Ovary (tissue), 7 donors: ENCODE measurements at regions not wholly inside any gene's neighbourhood (a gene's known extent, or its start where the extent isn't known, plus 50 kb on each side); places are given as distances from the start of the nearest gene placed in this dataset.

Experiments used
- DNase-seq, 5 donors: peaks; one replicate each; pipeline ENCODE4 v3.0.0-alpha.2; 2019 to 2020
- H3K27ac ChIP-seq, 2 donors: fragments of 200-600 bp; one replicate each; pipeline versions ENCODE4 v1.5.1 to v1.8.0; 2019 to 2022
- H3K27me3 ChIP-seq: fragments of 200-600 bp; one replicate; pipeline ENCODE4 v1.8.0; 2022
- H3K36me3 ChIP-seq: fragments of 200-600 bp; sonication (generic); one replicate; pipeline ENCODE4 v1.5.1; 2019
- H3K4me1 ChIP-seq: one replicate; pipeline ENCODE4 v1.8.1; 2013; ENCODE audit warnings: mild to moderate bottlenecking, moderate library complexity; ENCODE audit not compliant: insufficient read depth
- H3K4me3 ChIP-seq: fragments of 200-600 bp; sonication (generic); one replicate; pipeline ENCODE4 v1.5.1; 2017
- H3K9me3 ChIP-seq, 2 donors: fragments of 200-600 bp in 1 of 2; sonication (generic) in 1 of 2; one replicate each; pipeline versions ENCODE4 v1.5.1 to v1.8.1; 2013 to 2019; ENCODE audit warnings: mild to moderate bottlenecking in 1 of 2, moderate library complexity in 1 of 2
- EP300 ChIP-seq: sonication (generic); formaldehyde crosslinking; IDR thresholded peaks from one replicate; pipeline ENCODE4 v1.6.1; 2017; ENCODE audit warnings: antibody characterized with exemption
- POLR2A ChIP-seq: fragments of 450-650 bp; IDR thresholded peaks from one replicate; pipeline ENCODE4 v1.6.1; 2017; ENCODE audit warnings: antibody characterized with exemption, mild to moderate bottlenecking, moderate library complexity
- WGBS, 3 donors: extraction: QIAGEN DNeasy Blood & Tissue Kit in 1 of 3; methylation state at CpG; one replicate each; pipeline versions ENCODE4 v1.1.5 to v1.1.7; 2013 to 2017; 5-methylcytosine and 5-hydroxymethylcytosine counted together
- intact Hi-C, 4 donors: fragments of 100-400 bp; cut with DNase I; formaldehyde crosslinking; loops; one replicate each; pipeline versions ENCODE4 v1.11.0 to v1.15.1; 2022 to 2023
- TF ChIP-seq, protein P1 (sequence below), 3 donors: fragments of 450-650 bp in 2 of 3; fragments of 200-600 bp in 1 of 3; IDR thresholded peaks; one replicate each; pipeline versions ENCODE4 v1.5.1 to v1.8.0; 2016 to 2022; ENCODE audit warnings: antibody characterized with exemption in 3 of 3, mild to moderate bottlenecking in 1 of 3
- donor health status: DM: no; HTN: no; CAD: no; lungs with moderate emphysema.
- donor health status: DM: no; HTN: no; CAD: no.
- donor health status: Bipolar disorder and iron deficiency.
- donor health status: DM: no; HTN: no; CAD: no.
- donor health status: DM: yes; HTN: yes; CAD: no.

DNA sequence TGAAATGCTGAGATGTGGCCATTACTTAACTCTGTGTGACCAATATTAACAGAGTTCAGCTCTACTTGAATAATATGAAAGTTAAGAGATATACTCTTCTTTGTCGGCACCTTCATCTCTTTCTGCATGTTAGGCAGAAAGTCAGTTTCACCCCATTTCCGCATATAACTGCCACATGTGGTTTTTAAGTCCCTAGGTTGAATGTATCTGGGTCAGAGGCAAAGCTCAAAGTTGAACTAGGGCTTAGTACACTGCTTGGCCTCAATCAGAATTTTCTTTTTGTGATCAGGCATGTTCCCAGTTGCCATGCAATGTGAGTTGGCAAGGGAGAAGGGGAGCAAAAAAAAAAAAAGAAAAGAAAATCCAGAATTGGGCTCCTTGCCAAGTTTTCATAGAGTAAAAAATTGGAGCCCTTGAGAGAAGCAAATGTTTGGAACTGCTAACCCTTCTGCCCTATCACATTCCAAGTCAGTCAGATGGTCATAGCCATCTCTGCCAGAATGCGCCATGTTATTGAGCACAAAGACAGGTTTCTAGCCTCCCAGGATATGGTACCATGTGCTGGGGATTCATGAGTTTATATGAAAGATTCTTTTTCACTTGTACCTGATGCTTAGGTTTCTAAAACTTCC is 251.2 kb upstream of the RORB start:
- no peak overlapping the region for H3K4me3 ChIP-seq
- DNase-seq = no peak
- no peak for TF ChIP-seq POLR2A
- TF ChIP-seq EP300 = no peak
- TF ChIP-seq, protein P1, sequence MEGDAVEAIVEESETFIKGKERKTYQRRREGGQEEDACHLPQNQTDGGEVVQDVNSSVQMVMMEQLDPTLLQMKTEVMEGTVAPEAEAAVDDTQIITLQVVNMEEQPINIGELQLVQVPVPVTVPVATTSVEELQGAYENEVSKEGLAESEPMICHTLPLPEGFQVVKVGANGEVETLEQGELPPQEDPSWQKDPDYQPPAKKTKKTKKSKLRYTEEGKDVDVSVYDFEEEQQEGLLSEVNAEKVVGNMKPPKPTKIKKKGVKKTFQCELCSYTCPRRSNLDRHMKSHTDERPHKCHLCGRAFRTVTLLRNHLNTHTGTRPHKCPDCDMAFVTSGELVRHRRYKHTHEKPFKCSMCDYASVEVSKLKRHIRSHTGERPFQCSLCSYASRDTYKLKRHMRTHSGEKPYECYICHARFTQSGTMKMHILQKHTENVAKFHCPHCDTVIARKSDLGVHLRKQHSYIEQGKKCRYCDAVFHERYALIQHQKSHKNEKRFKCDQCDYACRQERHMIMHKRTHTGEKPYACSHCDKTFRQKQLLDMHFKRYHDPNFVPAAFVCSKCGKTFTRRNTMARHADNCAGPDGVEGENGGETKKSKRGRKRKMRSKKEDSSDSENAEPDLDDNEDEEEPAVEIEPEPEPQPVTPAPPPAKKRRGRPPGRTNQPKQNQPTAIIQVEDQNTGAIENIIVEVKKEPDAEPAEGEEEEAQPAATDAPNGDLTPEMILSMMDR (IDR thresholded peaks at IDR 0.05) = no peak
- H3K9me3 ChIP-seq = no peaks in the 10 kb centered on the region
- no peaks in the 10 kb centered on the region for H3K27me3 ChIP-seq
- intact Hi-C loops = no loop called here
- no peaks in the 10 kb centered on the region for H3K36me3 ChIP-seq
- WGBS, 3 donors = 86 to 93% (median 91%) methylated on average over 3 of the region's 3 CpGs
- H3K4me1 ChIP-seq = no peaks in the 10 kb centered on the region
- H3K27ac ChIP-seq = no peak overlapping the region

DNA sequence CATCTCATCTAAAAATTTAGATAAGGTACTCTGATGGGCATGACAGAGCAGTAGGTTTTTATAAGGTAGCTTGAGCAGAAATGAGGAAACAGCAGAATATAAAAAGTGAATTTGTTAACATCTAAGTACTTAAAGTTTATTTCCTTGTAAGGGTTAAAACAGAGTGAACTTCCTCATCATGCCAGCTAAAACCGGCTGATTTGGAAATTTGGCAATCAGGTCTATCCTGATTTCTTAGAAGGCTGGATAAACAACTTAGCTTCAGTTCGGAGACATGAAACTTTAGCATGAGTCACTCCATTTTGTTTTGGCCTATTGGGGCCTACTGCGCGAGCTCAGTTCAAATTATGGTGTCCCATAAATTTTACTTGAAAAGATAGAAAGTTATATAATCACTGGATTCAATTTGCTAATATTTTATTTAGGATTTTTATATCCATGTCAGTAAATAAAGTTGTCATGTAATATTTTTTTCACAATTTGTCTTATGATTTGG is 241.6 kb upstream of the RORB start:
- DNase-seq = no peak
- Histone ChIP-seq H3K27ac (no peak overlapping the region), H3K4me1 (no peaks in the 10 kb centered on the region), H3K4me3 (no peak overlapping the region), H3K9me3 (no peaks in the 10 kb centered on the region), H3K27me3 (no peaks in the 10 kb centered on the region), H3K36me3 (no peaks in the 10 kb centered on the region)
- TF ChIP-seq POLR2A = no peak
- no peak for TF ChIP-seq EP300
- TF ChIP-seq, protein P1 (IDR thresholded peaks at IDR 0.05) = no peak
- 51 to 55% (median 52%) methylated on average over 4 of the region's 4 CpGs for WGBS, 3 donors
- intact Hi-C loops = no loop called here

DNA sequence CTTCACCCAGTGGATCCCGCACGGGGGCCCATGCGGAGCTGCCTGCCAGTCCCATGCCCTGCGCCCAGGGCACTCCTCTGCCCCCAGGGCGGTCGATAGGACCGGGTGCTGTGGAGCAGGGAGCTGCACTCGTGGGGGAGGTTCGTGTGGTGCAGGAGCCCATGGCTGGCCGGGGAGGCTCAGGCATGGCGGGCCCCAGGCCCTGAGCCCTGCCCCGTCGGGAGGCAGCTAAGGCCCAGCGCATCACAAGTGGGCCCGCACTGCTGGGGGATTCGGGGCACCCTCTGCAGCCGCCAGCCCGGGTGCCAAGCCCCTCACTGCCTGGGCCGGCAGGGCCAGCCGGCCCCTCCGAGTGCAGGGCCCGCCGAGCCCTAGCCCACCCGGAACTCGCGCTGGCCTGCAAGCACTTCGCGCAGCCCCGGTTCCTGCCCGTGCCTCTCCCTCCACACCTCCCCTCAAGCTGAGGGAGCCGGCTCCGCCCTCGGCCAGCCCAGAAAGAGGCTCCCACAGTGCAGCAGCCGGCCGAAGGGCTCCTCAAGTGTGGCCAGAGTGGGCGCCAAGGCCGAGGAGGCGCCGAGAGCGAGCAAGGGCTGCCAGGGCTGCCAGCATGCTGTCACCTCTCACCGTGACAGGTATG is 221.1 kb upstream of the RORB start:
- H3K36me3 ChIP-seq = no peaks in the 10 kb centered on the region
- H3K9me3 ChIP-seq = no peaks in the 10 kb centered on the region
- no peaks in the 10 kb centered on the region for H3K4me1 ChIP-seq
- no peaks in the 10 kb centered on the region for H3K27me3 ChIP-seq
- no peak overlapping the region for H3K4me3 ChIP-seq
- 91 to 94% (median 93%) methylated on average over 35 to 41 of the region's 41 CpGs for WGBS, 3 donors
- TF ChIP-seq, protein P1 (IDR thresholded peaks at IDR 0.05) = no peak
- TF ChIP-seq EP300 (no peak), POLR2A (no peak)
- no peak overlapping the region for H3K27ac ChIP-seq
- intact Hi-C loops = no loop called here
- DNase-seq = no peak

DNA sequence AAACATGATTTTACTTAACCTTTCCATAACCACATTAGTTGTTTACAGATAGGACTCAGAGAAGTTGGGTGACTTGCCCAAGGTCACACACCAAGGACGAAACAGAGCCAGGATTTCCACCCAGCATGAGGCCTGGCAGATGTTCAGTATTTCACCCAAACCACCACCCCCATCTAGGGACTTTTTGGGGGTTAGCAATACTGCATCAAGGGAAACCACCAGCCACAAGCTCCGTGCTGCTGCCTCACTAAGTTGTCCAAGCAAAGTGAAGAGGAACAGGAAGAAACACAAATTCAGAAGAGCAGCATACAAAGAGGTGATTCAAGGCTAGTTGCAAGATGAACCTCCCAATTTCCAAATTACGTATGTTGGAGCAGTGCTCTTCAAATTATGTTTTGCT is 219.6 kb upstream of the RORB start:
- H3K4me3 ChIP-seq = no peak overlapping the region
- TF ChIP-seq, protein P1 (IDR thresholded peaks at IDR 0.05) = no peak
- TF ChIP-seq POLR2A = no peak
- intact Hi-C loops = no loop called here
- no peak for DNase-seq
- no peaks in the 10 kb centered on the region for H3K4me1 ChIP-seq
- H3K27ac ChIP-seq = no peak overlapping the region
- no peaks in the 10 kb centered on the region for H3K36me3 ChIP-seq
- WGBS, 3 donors = 40 to 51% (median 40%) methylated on average over 3 of the region's 3 CpGs
- H3K27me3 ChIP-seq = no peaks in the 10 kb centered on the region
- H3K9me3 ChIP-seq = no peaks in the 10 kb centered on the region
